ENCODE measurements at regions not wholly inside any gene's neighbourhood (a gene's known extent, or its start where the extent isn't known, plus 50 kb on each side); places are given as distances from the start of the nearest gene placed in this dataset.

- TF ChIP-seq CENPT (CRISPR knock-in tag; IDR thresholded peaks at IDR 0.05; ENCODE audit: low read depth) (no peak), PTBP1 (IDR thresholded peaks at IDR 0.05; ENCODE audit: low read depth, low read length, poor library complexity, severe bottlenecking) (no peak), ZNF557 (CRISPR knock-in tag; IDR thresholded peaks at IDR 0.05) (no peak)
These were observed 351.4 kb downstream of the ZNF326 start (continued) for GRCh38 chr1:90346349-90346748.

- in situ Hi-C loops (cut with HindIII; ENCODE audit: extremely low pct_ligation_motif_present, low pct_unique_long_range_greater_than_20kb) (no loop called here), intact Hi-C loops (cut with micrococcal nuclease; ENCODE audit: unreplicated experiment) (no loop called here)
- TF ChIP-seq ZNF260 (CRISPR knock-in tag; IDR thresholded peaks at IDR 0.05; ENCODE audit: borderline replicate concordance, low read depth) (no peak), FOXJ3 (CRISPR knock-in tag; IDR thresholded peaks at IDR 0.05; ENCODE audit: borderline replicate concordance) (no peak)
- Histone ChIP-seq H3K79me2 (ENCODE audit: insufficient read depth, low read length) (no peaks in the 10 kb centered on the region), H3K36me3 (replicated peaks in 1 of 2; ENCODE audit: control insufficient read depth in 1 of 2, insufficient read depth in 2 of 2, low read length in 2 of 2) (no peaks in the 10 kb centered on the region), H3K9me3 (ENCODE audit: low read length) (peaks cover 19% of the 10 kb centered on the region), H4K20me1 (ENCODE audit: insufficient read depth, low read length) (no peaks in the 10 kb centered on the region), H2AFZ (ENCODE audit: low read length) (no peak overlapping the region), H3K4me3 (replicated peaks in 1 of 3; ENCODE audit: insufficient read depth in 1 of 3, low read depth in 2 of 3, low read length in 3 of 3) (no peak overlapping the region), H3K4me2 (ENCODE audit: low read depth, low read length) (no peak overlapping the region), H3K27ac (ENCODE audit: extremely low read length, insufficient read depth, low read length) (no peak overlapping the region), H3K4me1 (ENCODE audit: insufficient read depth, low read length) (no peaks in the 10 kb centered on the region), H3K27me3 (ENCODE audit: control insufficient read depth in 1 of 2, insufficient read depth in 2 of 2, low read length in 2 of 2) (no peaks in the 10 kb centered on the region), H3K9ac (ENCODE audit: insufficient read depth, low read depth, low read length) (no peak overlapping the region)
- ATAC-seq (no peak), FAIRE-seq (no peak), DNase-seq (ENCODE audit: low spot score) (no peak)
- POLR2A ChIA-PET, result no interaction called here
- CTCF ChIA-PET (ENCODE audit: low intra/inter-chr PET ratio, low total read pairs), result no interaction called here
- 0% methylated on average over 1 of the region's 1 CpG for WGBS (ENCODE audit: low lambda C conversion rate)
- BruUV-seq (replicated peaks), result no TSS peak
These were observed 350.2 kb downstream of the ZNF326 start for GRCh38 chr1:90344963-90345730.

DNA sequence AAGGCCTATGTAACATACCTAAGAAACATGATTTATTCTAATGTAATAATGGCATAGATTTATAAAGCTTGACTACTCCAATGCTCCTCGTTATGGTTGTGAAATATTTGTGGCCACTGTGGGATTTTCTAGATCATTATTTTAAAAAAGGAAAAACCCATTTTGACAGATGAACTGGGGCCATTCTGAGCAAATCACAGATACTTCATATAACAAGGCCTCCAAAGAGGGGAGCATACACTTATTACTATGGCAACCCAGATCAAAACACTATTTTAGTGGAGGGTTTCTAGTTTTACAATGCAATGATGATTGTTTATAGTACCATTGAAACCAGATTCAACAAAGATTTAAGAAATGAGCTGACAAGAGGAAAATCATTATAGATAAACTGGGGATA lies 346.6 kb downstream of the ZNF326 start:
- WGBS (ENCODE audit: low lambda C conversion rate), result 0% methylated on average over 1 of the region's 1 CpG
- Histone ChIP-seq H3K9me3 (ENCODE audit: low read length) (no peaks in the 10 kb centered on the region), H3K36me3 (replicated peaks in 1 of 2; ENCODE audit: control insufficient read depth in 1 of 2, insufficient read depth in 2 of 2, low read length in 2 of 2) (no peaks in the 10 kb centered on the region), H2AFZ (ENCODE audit: low read length) (no peak overlapping the region), H3K9ac (ENCODE audit: insufficient read depth, low read depth, low read length) (no peak overlapping the region), H3K4me2 (ENCODE audit: low read depth, low read length) (no peak overlapping the region), H3K27ac (ENCODE audit: extremely low read length, insufficient read depth, low read length) (no peak overlapping the region), H4K20me1 (ENCODE audit: insufficient read depth, low read length) (no peaks in the 10 kb centered on the region), H3K4me3 (replicated peaks in 1 of 3; ENCODE audit: insufficient read depth in 1 of 3, low read depth in 2 of 3, low read length in 3 of 3) (no peak overlapping the region), H3K4me1 (ENCODE audit: insufficient read depth, low read length) (no peaks in the 10 kb centered on the region), H3K79me2 (ENCODE audit: insufficient read depth, low read length) (no peaks in the 10 kb centered on the region), H3K27me3 (ENCODE audit: control insufficient read depth in 1 of 2, insufficient read depth in 2 of 2, low read length in 2 of 2) (no peaks in the 10 kb centered on the region)
- DNase-seq (ENCODE audit: low spot score), result no peak
- CTCF ChIA-PET (ENCODE audit: low intra/inter-chr PET ratio, low total read pairs), result no interaction called here
- FAIRE-seq, result no peak
- intact Hi-C loops (cut with micrococcal nuclease; ENCODE audit: unreplicated experiment) (no loop called here), in situ Hi-C loops (cut with HindIII; ENCODE audit: extremely low pct_ligation_motif_present, low pct_unique_long_range_greater_than_20kb) (no loop called here)
- BruUV-seq (replicated peaks), result no TSS peak
- POLR2A ChIA-PET, result no interaction called here
- ATAC-seq, result no peak
- TF ChIP-seq ONECUT2 (CRISPR knock-in tag; IDR thresholded peaks at IDR 0.05), result no peak
- TF ChIP-seq ATF7 (IDR thresholded peaks at IDR 0.05), result no peak
- no peak for TF ChIP-seq ATF7 (CRISPR knock-in tag; IDR thresholded peaks at IDR 0.05)
- TF ChIP-seq ZNF33B (CRISPR knock-in tag; IDR thresholded peaks at IDR 0.05), result no peak
- TF ChIP-seq NFE2L1 (CRISPR knock-in tag; IDR thresholded peaks at IDR 0.05; ENCODE audit: borderline replicate concordance), result no peak
- no peak for TF ChIP-seq ELF1 (CRISPR knock-in tag; IDR thresholded peaks at IDR 0.05)
- TF ChIP-seq, protein P1, sequence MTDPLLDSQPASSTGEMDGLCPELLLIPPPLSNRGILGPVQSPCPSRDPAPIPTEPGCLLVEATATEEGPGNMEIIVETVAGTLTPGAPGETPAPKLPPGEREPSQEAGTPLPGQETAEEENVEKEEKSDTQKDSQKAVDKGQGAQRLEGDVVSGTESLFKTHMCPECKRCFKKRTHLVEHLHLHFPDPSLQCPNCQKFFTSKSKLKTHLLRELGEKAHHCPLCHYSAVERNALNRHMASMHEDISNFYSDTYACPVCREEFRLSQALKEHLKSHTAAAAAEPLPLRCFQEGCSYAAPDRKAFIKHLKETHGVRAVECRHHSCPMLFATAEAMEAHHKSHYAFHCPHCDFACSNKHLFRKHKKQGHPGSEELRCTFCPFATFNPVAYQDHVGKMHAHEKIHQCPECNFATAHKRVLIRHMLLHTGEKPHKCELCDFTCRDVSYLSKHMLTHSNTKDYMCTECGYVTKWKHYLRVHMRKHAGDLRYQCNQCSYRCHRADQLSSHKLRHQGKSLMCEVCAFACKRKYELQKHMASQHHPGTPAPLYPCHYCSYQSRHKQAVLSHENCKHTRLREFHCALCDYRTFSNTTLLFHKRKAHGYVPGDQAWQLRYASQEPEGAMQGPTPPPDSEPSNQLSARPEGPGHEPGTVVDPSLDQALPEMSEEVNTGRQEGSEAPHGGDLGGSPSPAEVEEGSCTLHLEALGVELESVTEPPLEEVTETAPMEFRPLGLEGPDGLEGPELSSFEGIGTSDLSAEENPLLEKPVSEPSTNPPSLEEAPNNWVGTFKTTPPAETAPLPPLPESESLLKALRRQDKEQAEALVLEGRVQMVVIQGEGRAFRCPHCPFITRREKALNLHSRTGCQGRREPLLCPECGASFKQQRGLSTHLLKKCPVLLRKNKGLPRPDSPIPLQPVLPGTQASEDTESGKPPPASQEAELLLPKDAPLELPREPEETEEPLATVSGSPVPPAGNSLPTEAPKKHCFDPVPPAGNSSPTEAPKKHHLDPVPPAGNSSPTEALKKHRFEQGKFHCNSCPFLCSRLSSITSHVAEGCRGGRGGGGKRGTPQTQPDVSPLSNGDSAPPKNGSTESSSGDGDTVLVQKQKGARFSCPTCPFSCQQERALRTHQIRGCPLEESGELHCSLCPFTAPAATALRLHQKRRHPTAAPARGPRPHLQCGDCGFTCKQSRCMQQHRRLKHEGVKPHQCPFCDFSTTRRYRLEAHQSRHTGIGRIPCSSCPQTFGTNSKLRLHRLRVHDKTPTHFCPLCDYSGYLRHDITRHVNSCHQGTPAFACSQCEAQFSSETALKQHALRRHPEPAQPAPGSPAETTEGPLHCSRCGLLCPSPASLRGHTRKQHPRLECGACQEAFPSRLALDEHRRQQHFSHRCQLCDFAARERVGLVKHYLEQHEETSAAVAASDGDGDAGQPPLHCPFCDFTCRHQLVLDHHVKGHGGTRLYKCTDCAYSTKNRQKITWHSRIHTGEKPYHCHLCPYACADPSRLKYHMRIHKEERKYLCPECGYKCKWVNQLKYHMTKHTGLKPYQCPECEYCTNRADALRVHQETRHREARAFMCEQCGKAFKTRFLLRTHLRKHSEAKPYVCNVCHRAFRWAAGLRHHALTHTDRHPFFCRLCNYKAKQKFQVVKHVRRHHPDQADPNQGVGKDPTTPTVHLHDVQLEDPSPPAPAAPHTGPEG (CRISPR knock-in tag; IDR thresholded peaks at IDR 0.05), result no peak
- TF ChIP-seq EZH2 (conservative IDR thresholded peaks at IDR 0.05; ENCODE audit: low read depth, low read length), result no peak

Data from HepG2 (cell line).